DOHH2 (cell line): ENCODE measurements at regions not wholly inside any gene's neighbourhood (a gene's known extent, or its start where the extent isn't known, plus 50 kb on each side); places are given as distances from the start of the nearest gene placed in this dataset.

Experiments used
- H3F3A ChIP-seq: fragments of 200-600 bp; sonication (generic), shearing (Covaris generic); 2 replicates; pipeline ENCODE4 v1.6.0; 2016; ENCODE audit warnings: antibody characterized with exemption, mild to moderate bottlenecking; ENCODE audit not compliant: control insufficient read depth, insufficient read depth
- H3K27ac ChIP-seq: fragments of 200-600 bp; sonication (generic); 2 replicates; pipeline ENCODE4 v1.5.1; 2014; ENCODE audit warnings: low read depth, mild to moderate bottlenecking, low read length, moderate library complexity
- H3K27me3 ChIP-seq: fragments of 200-600 bp; sonication (generic); 2 replicates; pipeline ENCODE4 v1.6.1; 2014; ENCODE audit warnings: mild to moderate bottlenecking, low read length, mixed read lengths; ENCODE audit not compliant: control insufficient read depth
- H3K36me3 ChIP-seq: fragments of 200-600 bp; sonication (generic); 2 replicates; pipeline ENCODE4 v1.6.1; 2014; ENCODE audit warnings: mild to moderate bottlenecking, low read length, moderate library complexity, mixed read lengths; ENCODE audit not compliant: control insufficient read depth
- H3K4me1 ChIP-seq: fragments of 200-600 bp; sonication (generic); 2 replicates; pipeline ENCODE4 v1.6.1; 2014; ENCODE audit warnings: mild to moderate bottlenecking, low read length, mixed read lengths; ENCODE audit not compliant: control insufficient read depth
- H3K4me2 ChIP-seq: fragments of 200-600 bp; sonication (generic); 2 replicates; pipeline ENCODE4 v1.6.0; 2014; ENCODE audit warnings: mild to moderate bottlenecking, low read length, moderate library complexity
- H3K4me3 ChIP-seq: fragments of 200-600 bp; sonication (generic); 2 replicates; pipeline ENCODE4 v1.5.1; 2014; ENCODE audit warnings: mild to moderate bottlenecking, low read length, mixed read lengths
- H3K79me2 ChIP-seq: fragments of 200-600 bp; sonication (generic); 2 replicates; pipeline ENCODE4 v1.6.1; 2014; ENCODE audit warnings: mild to moderate bottlenecking, low read length, mixed read lengths; ENCODE audit not compliant: control insufficient read depth
- H3K9me2 ChIP-seq: fragments of 200-600 bp; sonication (generic); replicated peaks from 2 replicates; pipeline ENCODE4 v1.6.1; 2014; ENCODE audit warnings: mild to moderate bottlenecking, low read length, mixed read lengths; ENCODE audit not compliant: control insufficient read depth
- H3K9me3 ChIP-seq: fragments of 200-600 bp; sonication (generic); 2 replicates; pipeline ENCODE4 v1.6.1; 2014; ENCODE audit warnings: antibody characterized with exemption, low read length, mixed read lengths; ENCODE audit not compliant: control insufficient read depth, insufficient read depth
- H4K20me1 ChIP-seq: fragments of 200-600 bp; sonication (generic); 2 replicates; pipeline ENCODE4 v1.6.0; 2014; ENCODE audit warnings: low read depth, mild to moderate bottlenecking, antibody characterized with exemption, low read length, moderate library complexity; ENCODE audit not compliant: control insufficient read depth, insufficient read depth
- EZH2phosphoT487 ChIP-seq: fragments of 200-600 bp; sonication (generic); IDR thresholded peaks from 2 replicates; pipeline ENCODE4 v1.6.1; 2017; ENCODE audit warnings: borderline replicate concordance, mild to moderate bottlenecking, antibody characterized with exemption, low read length, moderate library complexity, mixed read lengths
- TF ChIP-seq, protein P1 (sequence below): fragments of 200-600 bp; sonication (generic); IDR thresholded peaks from one replicate; pipeline ENCODE4 v1.5.1; 2014; ENCODE audit warnings: antibody characterized with exemption, mild to moderate bottlenecking, low read depth, low read length; ENCODE audit not compliant: poor library complexity, severe bottlenecking

DNA sequence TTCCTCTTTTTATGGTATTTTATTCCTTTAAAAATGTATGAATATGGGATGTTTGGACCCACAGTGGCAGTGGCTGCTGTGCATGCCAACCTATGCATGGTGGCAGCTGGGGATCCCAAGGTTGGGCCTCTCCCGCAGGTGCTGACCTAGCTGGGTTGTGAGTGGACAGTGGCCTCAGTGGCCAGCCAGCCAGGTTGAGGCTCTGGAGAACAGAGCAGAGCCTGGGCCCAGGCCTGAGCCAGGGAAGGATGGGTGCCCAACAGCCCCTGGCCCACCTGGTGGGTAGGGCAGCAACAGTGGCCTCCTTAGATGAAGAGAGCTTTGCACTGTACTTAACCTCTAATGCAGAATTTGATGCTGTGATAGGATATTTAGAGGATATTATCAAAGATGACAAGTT lies 624.8 kb downstream of the CHSY3 start:
- H3K4me1 ChIP-seq: no peaks in the 10 kb centered on the region
- no peak overlapping the region for H3K27ac ChIP-seq
- H3K36me3 ChIP-seq: no peaks in the 10 kb centered on the region
- H3K4me3 ChIP-seq: no peak overlapping the region
- H3F3A ChIP-seq: no peaks in the 10 kb centered on the region
- no peaks in the 10 kb centered on the region for H3K79me2 ChIP-seq
- H4K20me1 ChIP-seq: no peaks in the 10 kb centered on the region
- TF ChIP-seq, protein P1, sequence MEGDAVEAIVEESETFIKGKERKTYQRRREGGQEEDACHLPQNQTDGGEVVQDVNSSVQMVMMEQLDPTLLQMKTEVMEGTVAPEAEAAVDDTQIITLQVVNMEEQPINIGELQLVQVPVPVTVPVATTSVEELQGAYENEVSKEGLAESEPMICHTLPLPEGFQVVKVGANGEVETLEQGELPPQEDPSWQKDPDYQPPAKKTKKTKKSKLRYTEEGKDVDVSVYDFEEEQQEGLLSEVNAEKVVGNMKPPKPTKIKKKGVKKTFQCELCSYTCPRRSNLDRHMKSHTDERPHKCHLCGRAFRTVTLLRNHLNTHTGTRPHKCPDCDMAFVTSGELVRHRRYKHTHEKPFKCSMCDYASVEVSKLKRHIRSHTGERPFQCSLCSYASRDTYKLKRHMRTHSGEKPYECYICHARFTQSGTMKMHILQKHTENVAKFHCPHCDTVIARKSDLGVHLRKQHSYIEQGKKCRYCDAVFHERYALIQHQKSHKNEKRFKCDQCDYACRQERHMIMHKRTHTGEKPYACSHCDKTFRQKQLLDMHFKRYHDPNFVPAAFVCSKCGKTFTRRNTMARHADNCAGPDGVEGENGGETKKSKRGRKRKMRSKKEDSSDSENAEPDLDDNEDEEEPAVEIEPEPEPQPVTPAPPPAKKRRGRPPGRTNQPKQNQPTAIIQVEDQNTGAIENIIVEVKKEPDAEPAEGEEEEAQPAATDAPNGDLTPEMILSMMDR: no peak
- TF ChIP-seq EZH2phosphoT487: no peak
- H3K27me3 ChIP-seq: no peaks in the 10 kb centered on the region
- no peak overlapping the region for H3K4me2 ChIP-seq
- no peaks in the 10 kb centered on the region for H3K9me3 ChIP-seq
- no peaks in the 10 kb centered on the region for H3K9me2 ChIP-seq

DNA sequence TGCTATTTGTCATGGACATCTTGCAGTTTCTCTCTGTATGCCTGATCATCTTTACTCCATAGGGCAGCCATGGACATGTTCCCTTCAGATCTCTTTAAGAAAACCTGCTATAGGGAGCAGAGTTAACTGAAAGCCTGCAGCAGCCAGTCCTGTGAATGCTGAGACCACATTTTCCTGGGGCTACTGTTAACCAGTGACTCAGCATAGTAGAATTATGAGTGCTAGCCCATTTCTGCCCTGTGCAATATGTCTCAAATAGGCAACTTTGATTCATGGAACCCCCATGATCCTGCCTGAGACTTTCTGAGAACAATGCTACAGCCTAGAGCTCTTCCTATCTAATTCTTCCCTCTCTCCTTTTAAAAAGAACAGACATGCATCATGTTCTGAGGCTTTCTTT lies 624.2 kb downstream of the CHSY3 start:
- Histone ChIP-seq H3K9me3 (no peaks in the 10 kb centered on the region), H3K9me2 (no peaks in the 10 kb centered on the region), H3K27ac (no peak overlapping the region), H4K20me1 (no peaks in the 10 kb centered on the region), H3K36me3 (no peaks in the 10 kb centered on the region), H3K79me2 (no peaks in the 10 kb centered on the region), H3K27me3 (no peaks in the 10 kb centered on the region), H3K4me1 (no peaks in the 10 kb centered on the region), H3F3A (no peaks in the 10 kb centered on the region), H3K4me2 (no peak overlapping the region), H3K4me3 (no peak overlapping the region)
- TF ChIP-seq, protein P1: no peak
- TF ChIP-seq EZH2phosphoT487: no peak

DNA sequence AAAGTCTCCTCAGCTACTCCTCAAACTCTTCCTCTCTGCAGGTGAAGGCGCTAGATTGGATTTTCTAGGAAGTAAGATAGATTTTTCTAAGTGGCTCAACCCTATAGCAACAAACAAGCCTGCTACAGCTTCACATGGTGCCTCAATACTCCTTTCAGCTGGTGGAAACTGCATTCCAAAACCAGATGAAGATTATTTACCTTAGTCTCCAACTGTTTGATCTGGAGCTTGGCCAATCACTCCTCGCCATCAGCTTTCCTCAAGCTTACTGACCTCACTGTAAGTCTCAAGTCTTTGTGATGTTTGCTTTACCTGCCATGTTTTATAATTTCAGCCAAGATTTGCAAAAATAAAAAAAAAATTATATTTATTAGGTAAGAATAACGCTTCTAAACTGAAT lies 622.4 kb downstream of the CHSY3 start:
- no peak overlapping the region for H3K4me2 ChIP-seq
- no peak overlapping the region for H3K27ac ChIP-seq
- H3K4me1 ChIP-seq: no peaks in the 10 kb centered on the region
- no peaks in the 10 kb centered on the region for H3K9me2 ChIP-seq
- no peak for TF ChIP-seq EZH2phosphoT487
- TF ChIP-seq, protein P1: no peak
- no peaks in the 10 kb centered on the region for H3F3A ChIP-seq
- H3K36me3 ChIP-seq: no peaks in the 10 kb centered on the region
- no peaks in the 10 kb centered on the region for H4K20me1 ChIP-seq
- H3K9me3 ChIP-seq: no peaks in the 10 kb centered on the region
- no peaks in the 10 kb centered on the region for H3K79me2 ChIP-seq
- H3K27me3 ChIP-seq: no peaks in the 10 kb centered on the region
- no peak overlapping the region for H3K4me3 ChIP-seq

DNA sequence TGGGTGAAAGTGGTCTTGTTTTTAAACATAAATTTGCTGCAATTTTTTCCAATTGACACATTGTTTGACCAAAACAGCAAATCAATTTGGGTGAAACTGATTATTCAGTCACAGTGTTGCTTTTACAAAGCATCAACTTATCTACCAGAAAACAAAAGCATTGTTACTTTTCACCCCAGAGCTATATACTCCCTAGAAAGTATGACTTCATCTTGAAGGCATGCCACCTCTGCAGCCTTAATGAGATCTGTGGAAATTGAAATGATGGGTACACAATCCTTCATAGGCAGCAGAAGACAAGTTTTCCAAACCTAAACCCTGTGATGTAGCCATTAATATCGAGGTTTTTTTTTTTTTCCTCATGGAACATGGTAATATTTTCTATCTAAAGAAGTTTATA lies 615.9 kb downstream of the CHSY3 start:
- Histone ChIP-seq H3K9me3 (peaks cover 8% of the 10 kb centered on the region; the same call in 1 of the 2 replicates), H3F3A (no peaks in the 10 kb centered on the region), H3K27me3 (no peaks in the 10 kb centered on the region), H3K4me1 (no peaks in the 10 kb centered on the region), H3K27ac (no peak overlapping the region), H3K9me2 (no peaks in the 10 kb centered on the region), H3K4me3 (no peak overlapping the region), H3K79me2 (no peaks in the 10 kb centered on the region), H3K36me3 (no peaks in the 10 kb centered on the region), H3K4me2 (no peak overlapping the region), H4K20me1 (no peaks in the 10 kb centered on the region)
- TF ChIP-seq EZH2phosphoT487: no peak
- TF ChIP-seq, protein P1: no peak
